ENCODE measurements at regions not wholly inside any gene's neighbourhood (a gene's known extent, or its start where the extent isn't known, plus 50 kb on each side); places are given as distances from the start of the nearest gene placed in this dataset.
"Not testable (repeated sequence)": the region's sequence is repeated elsewhere in the genome, so short reads cannot be mapped to it uniquely, and the experiment has no call there.

GRCh38 chr1:144537234-144537633, 55.5 kb upstream of the PPIAL4F start:
- not testable (repeated sequence) for H3K36me3 ChIP-seq (ENCODE audit: insufficient read depth); H3K4me1 ChIP-seq (ENCODE audit: low read depth, poor library complexity, severe bottlenecking); H3K4me2 ChIP-seq; H3K4me3 ChIP-seq (IDR thresholded peaks at IDR 0.05; ENCODE audit: insufficient read depth, low read depth, low read length); H4K20me1 ChIP-seq (ENCODE audit: insufficient read depth); H3K27me3 ChIP-seq (ENCODE audit: insufficient read depth, low read depth); H3K79me2 ChIP-seq (ENCODE audit: insufficient read depth, low read depth); H2AFZ ChIP-seq (ENCODE audit: low read depth); H3K9ac ChIP-seq; H3K27ac ChIP-seq

GRCh38 chr1:144538736-144539135, 54.0 kb upstream of the PPIAL4F start:
- not testable (repeated sequence) for H2AFZ ChIP-seq (ENCODE audit: low read depth); H3K27ac ChIP-seq; H3K9ac ChIP-seq; H3K27me3 ChIP-seq (ENCODE audit: insufficient read depth, low read depth); H3K36me3 ChIP-seq (ENCODE audit: insufficient read depth); H3K4me3 ChIP-seq (IDR thresholded peaks at IDR 0.05; ENCODE audit: insufficient read depth, low read depth, low read length); H3K79me2 ChIP-seq (ENCODE audit: insufficient read depth, low read depth); H3K4me1 ChIP-seq (ENCODE audit: low read depth, poor library complexity, severe bottlenecking); H4K20me1 ChIP-seq (ENCODE audit: insufficient read depth); H3K4me2 ChIP-seq

GRCh38 chr1:144539191-144539960, 53.3 kb upstream of the PPIAL4F start:
- not testable (repeated sequence) for H2AFZ ChIP-seq (ENCODE audit: low read depth); H3K27me3 ChIP-seq (ENCODE audit: insufficient read depth, low read depth); H3K4me3 ChIP-seq (IDR thresholded peaks at IDR 0.05; ENCODE audit: insufficient read depth, low read depth, low read length); H3K4me1 ChIP-seq (ENCODE audit: low read depth, poor library complexity, severe bottlenecking); H3K27ac ChIP-seq; H3K4me2 ChIP-seq; H3K79me2 ChIP-seq (ENCODE audit: insufficient read depth, low read depth); H4K20me1 ChIP-seq (ENCODE audit: insufficient read depth); H3K36me3 ChIP-seq (ENCODE audit: insufficient read depth); H3K9ac ChIP-seq
